ENCODE measurements at regions not wholly inside any gene's neighbourhood (a gene's known extent, or its start where the extent isn't known, plus 50 kb on each side); places are given as distances from the start of the nearest gene placed in this dataset.

DNA sequence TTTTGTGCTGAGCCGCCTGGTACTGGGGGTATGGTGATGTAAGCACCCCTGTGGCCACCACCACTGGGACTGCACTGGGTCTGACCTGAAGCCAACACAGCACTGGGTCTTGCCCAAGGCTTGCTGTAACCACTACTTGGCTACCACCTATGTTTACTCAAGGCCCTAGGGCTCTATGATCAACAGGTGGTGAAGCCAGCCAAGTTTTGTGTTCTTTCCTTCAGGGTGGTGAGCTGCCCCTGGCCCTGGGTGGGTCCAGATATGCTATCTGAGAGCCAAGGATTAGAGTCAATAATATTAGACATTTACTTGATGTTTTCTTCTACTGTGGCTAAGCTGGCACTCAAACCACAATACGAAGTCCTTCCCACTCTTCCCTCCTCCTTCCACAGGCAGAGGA lies 55.1 kb upstream of the PAGE4 start:
- no peak for DNase-seq (ENCODE audit: low spot score)

DNA sequence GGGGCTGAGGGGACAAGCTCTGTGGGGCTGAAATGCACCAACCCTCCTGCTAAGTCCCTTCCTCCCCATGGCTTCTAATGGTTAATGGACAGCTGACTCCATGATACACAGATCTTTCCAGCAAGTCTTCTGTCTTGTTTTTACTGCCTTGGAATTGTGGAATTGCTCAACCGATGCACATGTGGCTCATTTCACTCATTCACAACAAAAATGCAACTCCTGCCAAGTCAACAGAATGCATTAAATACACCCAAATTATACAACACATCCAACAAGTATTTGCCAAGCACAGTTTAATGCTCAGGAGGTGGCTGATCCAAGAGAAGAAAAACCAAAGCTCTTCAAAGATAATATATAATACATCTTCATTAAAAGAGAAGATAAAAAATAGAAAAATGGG lies 61.9 kb upstream of the PAGE4 start:
- DNase-seq (ENCODE audit: low spot score), result no peak

DNA sequence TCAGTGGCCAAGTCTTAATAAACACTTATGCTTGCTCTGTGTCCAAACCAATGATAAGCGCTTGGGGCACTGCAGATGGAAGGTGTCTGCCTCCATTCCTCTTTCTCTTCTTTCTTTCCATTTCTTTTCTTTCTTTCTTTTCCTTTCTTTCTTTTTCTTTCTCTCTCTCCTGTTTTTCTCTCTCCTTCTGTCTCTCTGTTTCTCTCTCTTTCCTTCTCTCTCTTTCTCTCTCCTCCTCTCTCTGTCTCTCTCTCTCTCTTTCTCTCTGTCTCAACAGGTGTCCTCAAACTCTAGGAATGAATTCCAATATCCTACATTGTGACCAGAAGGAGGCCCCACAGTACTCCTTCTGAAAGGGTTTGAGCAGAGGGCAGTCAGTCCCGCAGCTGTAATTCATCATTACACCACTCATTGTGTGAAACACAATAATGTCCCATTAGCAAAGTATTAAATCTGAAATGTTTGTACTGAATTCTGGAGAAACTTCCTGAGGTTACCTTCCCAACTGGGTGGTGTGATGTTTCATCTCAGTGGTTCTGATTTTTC lies 66.5 kb upstream of the PAGE1 start:
- no peak for DNase-seq (ENCODE audit: low spot score)

- DNase-seq (ENCODE audit: low spot score), result no peak
These were observed 65.7 kb upstream of the PAGE1 start for GRCh38 chrX:49761481-49761880.

DNA sequence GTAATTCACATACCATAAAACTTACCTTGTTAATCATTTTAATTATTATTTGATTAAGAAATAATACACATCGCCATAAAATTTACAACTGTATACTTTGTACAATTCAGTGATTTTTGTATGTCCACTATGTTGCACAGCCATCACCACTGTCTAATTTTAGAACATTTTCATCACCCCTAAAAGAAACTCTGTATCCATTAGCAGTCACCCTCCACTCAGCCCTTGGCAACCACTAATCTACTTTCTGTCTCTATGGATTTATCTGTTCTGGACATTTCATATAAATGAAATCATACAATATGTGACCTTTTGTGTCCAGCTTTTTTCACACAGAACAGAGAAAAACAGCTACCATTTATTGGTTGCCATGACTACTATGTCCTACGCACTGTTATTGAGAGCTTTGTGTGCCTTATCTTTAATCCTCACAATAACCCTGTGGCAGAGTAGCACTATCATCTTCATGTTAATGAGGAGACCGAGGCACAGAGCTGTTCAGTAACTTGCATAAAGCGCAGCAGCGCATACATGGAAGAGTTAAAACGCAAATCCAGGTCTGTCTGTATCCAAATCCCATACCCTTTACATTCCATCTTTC lies 64.6 kb upstream of the PAGE1 start:
- no peak for DNase-seq (ENCODE audit: low spot score)

- no peak for DNase-seq (ENCODE audit: low spot score)
These were observed 60.9 kb upstream of the PAGE1 start for GRCh38 chrX:49756692-49757091.

DNA sequence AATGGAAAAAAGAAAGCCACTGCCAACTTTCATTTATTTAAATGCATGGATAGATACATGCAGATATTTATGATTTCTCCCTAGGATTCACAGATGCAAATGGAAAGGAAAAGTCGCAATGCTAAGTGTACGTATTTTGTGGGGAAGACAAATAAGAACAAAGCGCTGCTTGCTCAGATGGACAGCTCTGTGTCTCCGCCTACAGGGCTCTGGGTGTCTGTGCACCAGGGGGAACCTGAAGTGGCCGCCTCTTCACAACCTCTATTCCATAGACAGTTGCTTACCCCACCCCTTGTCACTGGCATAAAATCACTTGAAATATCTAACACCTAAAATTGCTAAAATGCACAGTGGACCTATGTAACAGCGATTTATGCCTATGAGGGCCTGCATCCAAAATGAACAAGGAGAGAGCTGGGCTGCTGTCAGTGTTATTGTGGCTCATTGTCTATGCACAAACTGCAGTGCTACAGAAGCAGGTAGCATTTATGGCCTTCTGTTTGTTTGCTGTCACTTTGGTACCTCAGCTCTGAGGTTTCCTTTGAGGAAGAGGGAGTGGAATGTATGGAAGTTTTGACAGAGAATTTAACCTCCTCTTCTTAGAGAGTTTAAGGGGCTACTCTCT lies 58.6 kb upstream of the PAGE1 start:
- peak; percentile 10 for DNase-seq (ENCODE audit: low spot score)

GRCh38 chrX:49753691-49754090 lies 57.9 kb upstream of the PAGE1 start:
- DNase-seq (ENCODE audit: low spot score), result no peak

DNA sequence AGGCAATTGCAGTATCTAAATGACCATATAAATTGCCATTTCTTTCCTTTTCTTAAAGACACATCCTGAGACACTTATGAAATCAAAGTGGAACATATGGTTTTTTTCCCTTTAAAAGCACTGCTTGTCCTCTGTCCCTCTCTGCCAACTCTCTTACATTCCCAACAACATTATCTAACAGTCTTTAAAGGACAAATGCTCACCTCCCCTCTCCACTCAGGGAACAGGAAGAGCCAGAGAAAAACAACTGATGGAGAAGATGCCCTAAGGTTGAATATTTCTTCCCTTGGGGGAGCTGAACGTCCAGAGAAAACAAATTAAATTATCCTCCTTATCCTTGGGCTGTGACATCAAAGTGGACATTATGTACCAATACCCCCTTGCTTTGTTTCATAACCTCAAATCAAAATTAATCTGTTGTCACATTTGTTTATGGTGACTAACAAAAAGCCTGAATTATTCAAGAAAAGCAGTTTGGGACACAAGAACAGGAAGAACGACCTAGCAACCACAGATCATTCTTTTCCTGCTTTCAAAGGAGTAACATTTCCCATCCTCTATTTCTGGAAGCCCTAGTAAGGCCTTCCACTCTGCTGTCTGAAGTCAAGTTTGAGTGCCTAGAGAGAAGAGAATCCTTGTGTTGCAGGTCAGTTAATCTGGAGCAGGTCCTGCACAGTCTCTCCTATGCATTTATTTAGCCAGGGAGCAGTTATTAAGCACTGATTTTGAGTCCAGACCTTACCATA lies 52.6 kb upstream of the PAGE1 start:
- DNase-seq (ENCODE audit: low spot score), result no peak

GRCh38 chrX:49746306-49746705 lies 50.5 kb upstream of the PAGE1 start:
- DNase-seq (ENCODE audit: low spot score), result no peak

Measured in HuH-7.5 (cell line).